B cell (primary cell): ENCODE measurements at regions not wholly inside any gene's neighbourhood (a gene's known extent, or its start where the extent isn't known, plus 50 kb on each side); places are given as distances from the start of the nearest gene placed in this dataset.

Source experiments
- EZH2 ChIP-seq: IDR thresholded peaks from 2 replicates; pipeline ENCODE4 v1.6.1; 2012; ENCODE audit warnings: borderline replicate concordance, low read depth, mild to moderate bottlenecking, moderate library complexity, low read length; ENCODE audit not compliant: insufficient read depth, poor library complexity, severe bottlenecking
- TF ChIP-seq, protein P1 (sequence below): fragments of 200-600 bp; IDR thresholded peaks from one replicate; pipeline ENCODE4 v1.8.0; 2022; ENCODE audit warnings: antibody characterized with exemption, mild to moderate bottlenecking

- TF ChIP-seq, protein P1, sequence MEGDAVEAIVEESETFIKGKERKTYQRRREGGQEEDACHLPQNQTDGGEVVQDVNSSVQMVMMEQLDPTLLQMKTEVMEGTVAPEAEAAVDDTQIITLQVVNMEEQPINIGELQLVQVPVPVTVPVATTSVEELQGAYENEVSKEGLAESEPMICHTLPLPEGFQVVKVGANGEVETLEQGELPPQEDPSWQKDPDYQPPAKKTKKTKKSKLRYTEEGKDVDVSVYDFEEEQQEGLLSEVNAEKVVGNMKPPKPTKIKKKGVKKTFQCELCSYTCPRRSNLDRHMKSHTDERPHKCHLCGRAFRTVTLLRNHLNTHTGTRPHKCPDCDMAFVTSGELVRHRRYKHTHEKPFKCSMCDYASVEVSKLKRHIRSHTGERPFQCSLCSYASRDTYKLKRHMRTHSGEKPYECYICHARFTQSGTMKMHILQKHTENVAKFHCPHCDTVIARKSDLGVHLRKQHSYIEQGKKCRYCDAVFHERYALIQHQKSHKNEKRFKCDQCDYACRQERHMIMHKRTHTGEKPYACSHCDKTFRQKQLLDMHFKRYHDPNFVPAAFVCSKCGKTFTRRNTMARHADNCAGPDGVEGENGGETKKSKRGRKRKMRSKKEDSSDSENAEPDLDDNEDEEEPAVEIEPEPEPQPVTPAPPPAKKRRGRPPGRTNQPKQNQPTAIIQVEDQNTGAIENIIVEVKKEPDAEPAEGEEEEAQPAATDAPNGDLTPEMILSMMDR: no peak
- TF ChIP-seq EZH2: no peak
These were observed 1383.1 kb upstream of the ADGRL2 start for GRCh38 chr1:80417671-80418070.
